ENCODE measurements at regions not wholly inside any gene's neighbourhood (a gene's known extent, or its start where the extent isn't known, plus 50 kb on each side); places are given as distances from the start of the nearest gene placed in this dataset.
"Not testable (repeated sequence)": the region's sequence is repeated elsewhere in the genome, so short reads cannot be mapped to it uniquely, and the experiment has no call there.

DNA sequence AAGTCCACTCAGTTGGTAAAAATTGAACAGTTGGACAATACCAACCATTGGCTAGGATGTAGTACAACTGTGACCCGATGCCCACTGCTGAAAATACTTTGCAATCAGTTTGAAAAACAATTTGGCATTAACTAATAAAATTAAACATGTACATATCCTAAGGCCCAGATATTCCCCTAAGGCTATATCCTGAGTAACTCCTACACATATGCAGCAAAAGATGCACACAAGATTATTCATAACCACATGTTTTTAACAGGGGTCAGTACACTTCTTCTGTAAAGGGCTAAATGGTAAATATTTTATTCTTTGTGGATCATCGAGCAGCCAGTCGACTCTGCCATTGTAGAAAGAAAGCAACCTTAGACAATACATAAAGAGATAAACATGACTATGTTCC is 116.3 kb downstream of the MEX3B start:
- H3K27me3 ChIP-seq = no peaks in the 10 kb centered on the region
- no peak overlapping the region for H3K4me3 ChIP-seq
- no peak for DNase-seq (ENCODE audit: low spot score in 2 of 2)
- H3K4me1 ChIP-seq = no peaks in the 10 kb centered on the region
- intact Hi-C loops (cut with DNase I; ENCODE audit: low total_unique reads) = no loop called here
- H3K36me3 ChIP-seq = no peaks in the 10 kb centered on the region
- TF ChIP-seq POLR2AphosphoS5 (IDR thresholded peaks at IDR 0.05) (no peak), POLR2A (IDR thresholded peaks at IDR 0.05) (no peak)
- no peak overlapping the region for H3K27ac ChIP-seq
- no peaks in the 10 kb centered on the region for H3K9me3 ChIP-seq

DNA sequence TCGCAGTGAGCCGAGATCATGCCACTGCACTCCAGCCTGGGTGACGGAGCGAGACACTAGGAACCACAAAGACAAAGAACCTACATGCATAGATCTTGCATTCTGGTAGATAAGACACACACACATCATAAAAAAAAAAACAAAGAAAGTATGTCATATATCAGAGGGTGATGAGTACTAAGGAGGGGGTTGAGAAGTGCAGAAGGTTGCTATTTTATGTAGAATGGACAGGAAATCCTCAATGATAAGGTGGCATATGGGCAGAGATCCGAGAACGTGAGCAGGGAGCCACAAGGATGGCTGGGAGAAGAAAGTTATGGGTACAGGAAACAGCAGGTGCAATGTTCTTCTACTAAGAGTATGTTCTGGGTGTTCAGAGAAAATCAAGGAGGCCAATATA is 118.8 kb downstream of the MEX3B start:
- H3K9me3 ChIP-seq = peaks cover 0 to 4% of the 10 kb centered on the region in 2 donors
- intact Hi-C loops (cut with DNase I; ENCODE audit: low total_unique reads) = no loop called here
- TF ChIP-seq POLR2A (IDR thresholded peaks at IDR 0.05) (no peak), POLR2AphosphoS5 (IDR thresholded peaks at IDR 0.05) (no peak)
- TF ChIP-seq, protein P1, sequence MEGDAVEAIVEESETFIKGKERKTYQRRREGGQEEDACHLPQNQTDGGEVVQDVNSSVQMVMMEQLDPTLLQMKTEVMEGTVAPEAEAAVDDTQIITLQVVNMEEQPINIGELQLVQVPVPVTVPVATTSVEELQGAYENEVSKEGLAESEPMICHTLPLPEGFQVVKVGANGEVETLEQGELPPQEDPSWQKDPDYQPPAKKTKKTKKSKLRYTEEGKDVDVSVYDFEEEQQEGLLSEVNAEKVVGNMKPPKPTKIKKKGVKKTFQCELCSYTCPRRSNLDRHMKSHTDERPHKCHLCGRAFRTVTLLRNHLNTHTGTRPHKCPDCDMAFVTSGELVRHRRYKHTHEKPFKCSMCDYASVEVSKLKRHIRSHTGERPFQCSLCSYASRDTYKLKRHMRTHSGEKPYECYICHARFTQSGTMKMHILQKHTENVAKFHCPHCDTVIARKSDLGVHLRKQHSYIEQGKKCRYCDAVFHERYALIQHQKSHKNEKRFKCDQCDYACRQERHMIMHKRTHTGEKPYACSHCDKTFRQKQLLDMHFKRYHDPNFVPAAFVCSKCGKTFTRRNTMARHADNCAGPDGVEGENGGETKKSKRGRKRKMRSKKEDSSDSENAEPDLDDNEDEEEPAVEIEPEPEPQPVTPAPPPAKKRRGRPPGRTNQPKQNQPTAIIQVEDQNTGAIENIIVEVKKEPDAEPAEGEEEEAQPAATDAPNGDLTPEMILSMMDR (IDR thresholded peaks at IDR 0.05) = no peak

DNA sequence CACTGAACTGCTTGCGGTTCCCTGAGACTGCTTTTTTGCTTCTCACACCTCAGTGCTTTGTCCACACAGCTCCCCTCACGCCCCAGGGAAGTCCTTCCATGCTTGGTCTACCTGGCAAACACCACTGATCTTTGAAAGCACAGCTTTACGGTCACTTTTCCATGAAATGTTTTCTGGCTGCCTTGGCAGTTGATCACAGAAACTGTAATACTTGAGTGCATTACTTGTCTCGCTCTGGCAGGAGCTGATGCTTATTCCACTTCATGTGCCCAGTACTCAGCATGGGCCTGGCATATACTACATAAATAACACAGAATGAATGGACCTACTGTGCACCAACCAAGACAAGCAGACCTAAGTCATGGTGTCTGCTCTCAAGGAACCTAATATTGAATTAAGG is 121.1 kb downstream of the MEX3B start:
- H3K27me3 ChIP-seq = no peaks in the 10 kb centered on the region
- no peak for DNase-seq (ENCODE audit: low spot score in 2 of 2)
- H3K27ac ChIP-seq = no peak overlapping the region
- no peaks in the 10 kb centered on the region for H3K4me1 ChIP-seq
- peaks cover 0 to 23% of the 10 kb centered on the region in 2 donors for H3K9me3 ChIP-seq
- intact Hi-C loops (cut with DNase I; ENCODE audit: low total_unique reads) = no loop called here
- TF ChIP-seq POLR2AphosphoS5 (IDR thresholded peaks at IDR 0.05) = no peak
- no peak for TF ChIP-seq POLR2A (IDR thresholded peaks at IDR 0.05)
- H3K36me3 ChIP-seq = no peaks in the 10 kb centered on the region
- no peak overlapping the region for H3K4me3 ChIP-seq

More for the DNA sequence above, 118.8 kb downstream of the MEX3B start:
- Histone ChIP-seq H3K36me3 (no peaks in the 10 kb centered on the region), H3K27ac (no peak overlapping the region), H3K4me3 (no peak overlapping the region), H3K4me1 (no peaks in the 10 kb centered on the region), H3K27me3 (no peaks in the 10 kb centered on the region)
- DNase-seq (ENCODE audit: low spot score in 2 of 2) = no peak

DNA sequence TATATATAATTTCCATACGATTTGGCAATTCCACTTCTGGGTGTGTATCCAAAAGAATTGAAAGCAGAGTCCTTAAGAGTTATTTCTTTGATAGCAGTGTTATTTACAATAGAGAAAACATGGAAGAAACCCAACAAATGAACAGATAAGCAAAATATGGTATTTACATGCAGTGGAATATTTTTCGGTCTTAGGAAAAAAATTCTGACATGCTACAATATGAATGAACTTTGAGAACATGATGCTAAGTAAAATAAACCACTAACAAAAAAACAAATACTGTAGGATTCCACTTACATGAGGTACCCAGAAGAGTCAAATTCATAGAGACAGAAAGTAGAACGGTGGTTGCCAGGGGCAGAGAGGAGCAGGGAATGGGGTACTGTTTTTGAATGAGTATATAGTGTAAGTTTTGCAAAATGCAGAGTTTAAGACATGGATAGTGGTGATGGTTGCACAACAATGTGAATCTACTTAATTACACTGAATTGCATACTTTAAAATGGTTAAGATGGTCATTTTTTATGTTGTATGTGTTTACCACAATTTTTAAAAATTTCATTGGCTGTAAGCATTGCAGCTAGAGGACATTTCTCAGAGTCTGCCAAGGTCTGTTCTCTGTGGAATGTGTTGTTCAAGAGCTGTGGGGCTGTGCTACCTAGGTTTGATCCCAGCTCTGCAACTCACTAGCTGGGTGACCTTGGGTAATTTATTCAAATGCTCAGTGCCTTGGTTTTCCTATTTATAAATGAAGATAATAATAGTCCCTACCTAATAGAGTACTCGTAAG is 122.1 kb downstream of the MEX3B start:
- Histone ChIP-seq H3K9me3 (peaks cover 9 to 32% of the 10 kb centered on the region in 2 donors), H3K27me3 (no peaks in the 10 kb centered on the region), H3K4me1 (no peaks in the 10 kb centered on the region), H3K4me3 (no peak overlapping the region), H3K27ac (no peak overlapping the region), H3K36me3 (no peaks in the 10 kb centered on the region)
- DNase-seq (ENCODE audit: low spot score in 2 of 2) = no peak
- TF ChIP-seq, protein P1 (IDR thresholded peaks at IDR 0.05) = no peak
- no peak for TF ChIP-seq POLR2AphosphoS5 (IDR thresholded peaks at IDR 0.05)
- TF ChIP-seq POLR2A (IDR thresholded peaks at IDR 0.05) = no peak
- intact Hi-C loops (cut with DNase I; ENCODE audit: low total_unique reads) = no loop called here

DNA sequence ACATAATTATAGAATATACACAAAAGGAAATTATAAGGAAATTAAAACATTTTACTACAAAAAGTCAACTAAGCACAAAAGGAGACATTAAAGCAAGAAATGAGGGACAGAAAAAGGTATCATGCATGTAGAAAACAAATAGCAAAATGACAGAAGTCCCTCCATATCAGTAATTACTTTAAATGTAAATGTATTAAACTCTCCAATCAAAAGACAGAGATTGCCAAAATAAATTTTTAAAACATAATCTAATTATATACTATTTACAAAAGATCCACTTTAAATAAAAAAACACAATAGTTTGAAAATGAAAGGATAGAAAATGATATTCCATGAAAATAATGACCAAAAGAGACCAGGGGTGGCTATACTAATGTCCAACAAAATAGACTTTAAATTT is 123.7 kb downstream of the MEX3B start:
- intact Hi-C loops (cut with DNase I; ENCODE audit: low total_unique reads) = no loop called here
- no peak overlapping the region for H3K4me3 ChIP-seq
- TF ChIP-seq POLR2AphosphoS5 (IDR thresholded peaks at IDR 0.05) = no peak
- TF ChIP-seq POLR2A (IDR thresholded peaks at IDR 0.05) = no peak
- TF ChIP-seq, protein P1 (IDR thresholded peaks at IDR 0.05) = no peak

DNA sequence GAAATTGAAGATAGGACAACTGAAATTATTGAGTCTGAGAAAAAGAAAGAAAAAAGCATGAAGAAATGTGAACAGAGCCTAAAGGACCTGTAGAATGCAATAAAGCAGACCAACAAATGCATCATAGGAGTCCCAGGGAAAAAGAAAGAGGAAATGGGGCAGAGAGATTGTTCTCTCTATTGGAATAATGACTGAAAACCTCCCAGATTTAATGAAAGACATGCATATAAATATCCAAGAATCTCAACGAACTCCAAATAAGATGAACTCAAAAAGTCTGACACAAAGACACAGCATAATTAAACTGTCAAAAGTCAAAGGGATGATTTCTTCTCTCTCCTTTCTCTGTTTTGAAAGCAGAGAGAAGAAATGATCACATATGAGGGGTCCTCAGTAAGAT is 124.7 kb downstream of the MEX3B start:
- no peak for DNase-seq (ENCODE audit: low spot score in 2 of 2)
- Histone ChIP-seq H3K27me3 (no peaks in the 10 kb centered on the region), H3K4me3 (no peak overlapping the region), H3K36me3 (no peaks in the 10 kb centered on the region), H3K9me3 (peaks cover 11 to 38% of the 10 kb centered on the region in 2 donors), H3K4me1 (no peaks in the 10 kb centered on the region), H3K27ac (no peak overlapping the region)
- intact Hi-C loops (cut with DNase I; ENCODE audit: low total_unique reads) = no loop called here
- no peak for TF ChIP-seq POLR2AphosphoS5 (IDR thresholded peaks at IDR 0.05)
- TF ChIP-seq, protein P1 (IDR thresholded peaks at IDR 0.05) = no peak
- no peak for TF ChIP-seq POLR2A (IDR thresholded peaks at IDR 0.05)

More for the DNA sequence above, 123.7 kb downstream of the MEX3B start:
- no peaks in the 10 kb centered on the region for H3K27me3 ChIP-seq
- no peak for DNase-seq (ENCODE audit: low spot score in 2 of 2)
- H3K9me3 ChIP-seq = peaks cover 11 to 38% of the 10 kb centered on the region in 2 donors
- no peak overlapping the region for H3K27ac ChIP-seq
- H3K36me3 ChIP-seq = no peaks in the 10 kb centered on the region
- no peaks in the 10 kb centered on the region for H3K4me1 ChIP-seq

DNA sequence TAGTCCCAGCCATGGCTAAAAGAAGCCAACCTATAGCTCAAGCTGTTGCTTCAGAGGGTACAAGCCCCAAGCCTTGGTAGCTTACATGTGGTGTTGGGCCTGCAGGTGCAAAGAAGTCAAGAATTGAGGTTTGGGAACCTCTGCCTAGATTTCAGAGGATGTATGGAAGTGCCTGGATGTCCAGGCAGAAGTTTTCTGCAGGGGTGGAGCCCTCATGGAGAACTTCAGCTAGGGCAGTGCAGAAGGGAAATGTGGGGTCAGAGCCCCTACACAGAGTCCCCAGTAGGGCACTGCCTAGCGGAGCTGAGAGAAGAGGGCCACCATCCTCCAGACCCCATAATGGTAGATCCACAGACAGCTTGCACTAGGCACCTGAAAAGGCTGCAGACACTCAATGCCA is 127.1 kb downstream of the MEX3B start:
- not testable (repeated sequence) for H3K4me3 ChIP-seq; DNase-seq (ENCODE audit: low spot score in 2 of 2); H3K36me3 ChIP-seq; H3K27me3 ChIP-seq; H3K27ac ChIP-seq; H3K4me1 ChIP-seq
- intact Hi-C loops (cut with DNase I; ENCODE audit: low total_unique reads) = loop anchor here (10.0 kb wide), 1 partner anchor 64 kb away; no protein-coding TSS in a partner anchor
- H3K9me3 ChIP-seq = peaks cover 11 to 38% of the 10 kb centered on the region in 2 donors

All from breast epithelium (tissue), 4 donors.